Muscle layer of colon (tissue), 2 donors: ENCODE measurements at regions not wholly inside any gene's neighbourhood (a gene's known extent, or its start where the extent isn't known, plus 50 kb on each side); places are given as distances from the start of the nearest gene placed in this dataset.

Source experiments
- H3K27ac ChIP-seq: one replicate; pipeline ENCODE4 v1.7.0; 2013; ENCODE audit warnings: low read depth, mild to moderate bottlenecking, low read length, moderate library complexity
- H3K27me3 ChIP-seq, 2 donors: one replicate each; pipeline ENCODE4 v1.7.0; 2013; ENCODE audit warnings: low read length in 2 of 2, mild to moderate bottlenecking in 2 of 2; ENCODE audit not compliant: insufficient read depth in 2 of 2, control insufficient read depth in 1 of 2
- H3K36me3 ChIP-seq: one replicate; pipeline ENCODE4 v1.7.0; 2013; ENCODE audit warnings: mild to moderate bottlenecking, low read length; ENCODE audit not compliant: insufficient read depth
- H3K4me1 ChIP-seq: one replicate; pipeline ENCODE4 v1.7.0; 2013; ENCODE audit warnings: mild to moderate bottlenecking, low read length; ENCODE audit not compliant: insufficient read depth
- H3K4me3 ChIP-seq, 2 donors: one replicate each; pipeline ENCODE4 v1.7.0; 2013; ENCODE audit warnings: low read length in 2 of 2, low read depth in 1 of 2, mild to moderate bottlenecking in 1 of 2, moderate library complexity in 1 of 2
- H3K9ac ChIP-seq: one replicate; pipeline ENCODE4 v1.7.0; 2013; ENCODE audit warnings: low read length
- H3K9me3 ChIP-seq: one replicate; pipeline ENCODE4 v1.7.0; 2013; ENCODE audit warnings: mild to moderate bottlenecking, low read length
- donor health status: abdominal sarcoma.
- donor health status: Adenocarcinoma of cecum.

DNA sequence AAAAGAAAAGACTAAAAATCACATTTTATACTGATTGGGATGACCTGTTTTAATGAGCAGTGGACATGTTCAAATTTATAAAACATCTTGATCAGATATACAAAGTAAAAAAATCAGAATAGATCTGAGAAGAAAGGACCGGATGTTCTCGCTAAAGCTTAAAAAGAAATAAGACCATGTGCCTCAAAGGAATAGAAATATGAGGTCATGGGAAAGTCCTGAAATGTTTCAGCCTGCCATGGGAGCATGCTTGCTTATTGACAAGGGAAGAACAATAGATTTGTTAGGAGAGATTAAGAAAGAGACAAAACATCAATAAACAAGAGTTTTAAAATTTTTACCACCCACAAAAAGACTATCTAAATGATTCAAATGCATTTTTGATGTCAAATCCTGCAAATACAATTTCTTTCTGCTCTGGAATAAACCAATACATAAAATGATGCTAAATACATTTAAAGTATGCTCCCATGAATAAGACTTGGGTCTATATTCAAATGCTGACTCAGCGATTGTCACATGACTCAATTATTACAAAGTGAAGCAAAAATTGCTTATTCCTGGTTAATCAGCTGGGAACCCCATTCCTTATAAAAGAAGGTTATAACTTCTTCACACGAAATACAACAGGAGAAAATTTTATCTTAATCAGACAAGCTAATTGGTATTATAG is 633.9 kb upstream of the PKDCC start:
- Histone ChIP-seq H3K4me3 (no peak overlapping the region), H3K9ac (no peak overlapping the region), H3K27me3 (no peaks in the 10 kb centered on the region), H3K36me3 (no peaks in the 10 kb centered on the region), H3K9me3 (no peaks in the 10 kb centered on the region), H3K4me1 (no peaks in the 10 kb centered on the region), H3K27ac (no peak overlapping the region)

DNA sequence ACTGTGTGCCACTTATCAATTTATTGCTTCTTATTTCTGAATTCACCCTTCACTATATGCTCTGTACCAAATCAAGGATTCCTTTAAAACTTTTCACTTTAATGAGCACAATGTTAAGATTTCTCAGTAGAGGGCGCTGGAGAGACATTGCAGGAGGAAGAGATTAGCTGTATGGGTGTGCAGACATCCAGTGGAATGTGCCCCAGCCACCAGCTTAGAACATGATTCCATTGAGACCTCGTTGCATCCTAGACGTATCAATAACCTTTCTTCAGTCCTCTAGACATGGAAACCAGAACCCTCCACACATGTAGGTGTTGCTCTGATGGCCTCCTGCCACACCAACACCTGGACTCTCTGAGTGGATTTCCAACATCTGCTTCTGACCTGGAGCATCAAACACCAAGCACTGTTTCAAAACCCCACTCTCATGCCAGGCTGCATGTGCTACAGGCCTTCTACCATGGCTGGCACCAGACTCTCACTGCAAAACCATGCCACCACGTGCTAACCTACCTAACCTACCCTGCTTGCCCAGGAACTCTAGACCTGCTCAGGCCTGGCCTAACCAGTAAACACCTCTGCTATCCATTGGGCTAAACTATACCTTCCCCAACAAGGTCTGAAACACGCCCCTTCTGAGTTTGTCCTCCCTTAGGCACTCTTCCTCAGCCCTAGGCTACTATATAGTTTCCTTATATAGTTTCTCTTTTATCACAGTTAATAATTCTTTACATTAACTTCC is 633.2 kb upstream of the PKDCC start:
- Histone ChIP-seq H3K27me3 (no peaks in the 10 kb centered on the region), H3K36me3 (no peaks in the 10 kb centered on the region)

DNA sequence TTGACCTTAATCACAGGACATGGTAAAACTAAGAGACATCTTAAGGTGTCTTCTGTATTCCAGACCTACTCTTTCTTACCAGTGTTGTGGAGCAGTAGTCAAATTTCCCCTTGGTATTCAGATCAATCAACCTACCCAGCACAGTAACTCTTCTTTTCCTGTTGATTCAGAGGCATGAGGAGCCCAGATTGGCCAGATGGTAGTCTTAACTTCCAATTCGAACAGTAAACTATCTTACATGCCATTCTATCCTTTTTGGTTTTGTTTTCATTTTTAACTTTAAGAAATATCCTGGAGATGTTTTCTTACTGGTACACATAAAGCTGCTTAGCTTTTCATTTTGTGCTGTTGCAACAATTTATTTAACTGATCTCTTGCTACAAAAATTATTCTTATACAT is 630.3 kb upstream of the PKDCC start:
- Histone ChIP-seq H3K4me1 (peaks cover 4% of the 10 kb centered on the region), H3K27me3 (no peaks in the 10 kb centered on the region), H3K27ac (no peak overlapping the region), H3K9me3 (no peaks in the 10 kb centered on the region), H3K4me3 (no peak overlapping the region), H3K36me3 (no peaks in the 10 kb centered on the region), H3K9ac (no peak overlapping the region)

More for the DNA sequence above, 633.2 kb upstream of the PKDCC start:
- H3K27ac ChIP-seq: no peak overlapping the region
- no peak overlapping the region for H3K9ac ChIP-seq
- no peaks in the 10 kb centered on the region for H3K9me3 ChIP-seq
- no peak overlapping the region for H3K4me3 ChIP-seq
- no peaks in the 10 kb centered on the region for H3K4me1 ChIP-seq

DNA sequence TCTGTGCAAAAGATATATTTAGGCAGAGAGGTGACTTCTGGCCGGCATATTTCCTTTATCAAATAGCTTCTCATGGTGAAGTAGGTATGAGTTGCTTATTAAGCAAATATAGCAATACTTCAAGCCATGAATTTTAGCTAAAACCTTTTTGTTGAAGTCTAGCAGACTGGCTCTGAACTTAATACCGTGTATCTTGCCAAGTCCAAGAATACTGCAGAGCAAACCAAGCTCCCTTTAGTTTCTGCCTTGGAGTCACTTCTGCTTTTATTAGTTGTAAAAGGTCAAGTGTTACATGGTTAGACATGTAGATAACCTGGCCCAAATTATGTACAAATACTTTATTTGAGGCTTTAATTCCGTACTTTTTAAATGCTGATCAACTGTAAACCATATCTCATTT is 627.6 kb upstream of the PKDCC start:
- H3K4me3 ChIP-seq: no peak overlapping the region
- no peaks in the 10 kb centered on the region for H3K36me3 ChIP-seq
- no peak overlapping the region for H3K27ac ChIP-seq
- no peak overlapping the region for H3K9ac ChIP-seq
- H3K27me3 ChIP-seq: no peaks in the 10 kb centered on the region
- H3K4me1 ChIP-seq: peaks cover 4% of the 10 kb centered on the region
- H3K9me3 ChIP-seq: no peaks in the 10 kb centered on the region

DNA sequence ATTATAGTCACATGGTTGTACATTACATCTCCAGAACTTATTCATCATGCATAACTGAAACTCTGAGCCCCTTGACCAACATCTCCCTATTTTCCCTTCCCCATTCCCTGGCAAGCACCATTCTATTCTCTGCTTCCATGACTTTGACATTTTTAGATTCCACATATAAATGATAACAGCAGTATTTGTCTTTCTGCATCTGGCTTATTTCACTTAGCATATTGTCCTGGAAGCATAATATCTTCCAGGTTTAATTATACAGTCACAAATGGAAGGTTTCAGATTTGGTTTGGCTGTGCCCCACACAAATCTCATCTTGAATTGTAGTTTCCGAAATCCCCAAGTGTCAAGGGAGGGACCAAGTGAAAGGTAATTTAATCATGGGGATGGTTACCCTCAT is 626.9 kb upstream of the PKDCC start:
- Histone ChIP-seq H3K27ac (no peak overlapping the region), H3K27me3 (no peaks in the 10 kb centered on the region), H3K9ac (no peak overlapping the region), H3K9me3 (no peaks in the 10 kb centered on the region), H3K4me3 (no peak overlapping the region), H3K36me3 (no peaks in the 10 kb centered on the region), H3K4me1 (peaks cover 4% of the 10 kb centered on the region)

DNA sequence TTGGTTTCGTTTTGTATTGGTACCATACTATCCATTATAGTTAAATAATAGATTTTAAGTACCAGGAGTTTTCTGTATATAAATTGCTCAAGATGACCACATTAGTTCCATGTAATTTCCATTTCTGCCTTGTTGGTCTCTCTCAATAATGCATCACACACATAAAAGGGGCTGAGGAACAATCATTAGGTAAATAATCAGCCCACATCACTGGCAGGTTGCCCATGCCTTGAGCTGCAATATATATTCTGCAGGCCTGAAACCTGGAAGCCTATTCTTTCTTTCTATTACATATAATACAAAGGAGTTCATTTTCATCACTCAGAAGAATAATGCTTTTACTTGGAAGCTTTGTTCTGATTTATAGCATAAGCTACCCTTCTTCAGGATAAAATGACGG is 616.1 kb upstream of the PKDCC start:
- Histone ChIP-seq H3K27me3 (no peaks in the 10 kb centered on the region), H3K9ac (no peak overlapping the region), H3K9me3 (no peaks in the 10 kb centered on the region), H3K36me3 (no peaks in the 10 kb centered on the region), H3K4me3 (no peak overlapping the region), H3K4me1 (no peaks in the 10 kb centered on the region), H3K27ac (no peak overlapping the region)

DNA sequence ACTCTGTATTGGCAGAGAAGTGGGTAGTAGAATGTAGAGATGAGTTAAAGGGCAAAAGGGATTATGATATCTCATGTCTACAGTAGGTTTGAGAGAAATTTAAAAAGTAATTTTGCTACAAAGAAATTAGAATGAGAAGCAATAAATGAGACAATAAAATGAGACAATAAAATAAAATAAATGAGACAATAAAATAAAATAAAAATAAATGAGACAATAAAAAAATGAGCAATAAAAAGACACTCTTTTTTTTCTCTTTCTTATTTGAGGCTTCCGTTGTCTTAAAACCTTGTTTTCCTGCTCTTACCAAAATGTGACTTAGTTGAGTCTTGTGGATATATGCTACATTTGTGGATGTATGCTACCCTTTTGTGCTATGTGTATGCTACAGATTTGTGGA is 615.4 kb upstream of the PKDCC start:
- Histone ChIP-seq H3K27ac (no peak overlapping the region), H3K27me3 (no peaks in the 10 kb centered on the region), H3K4me1 (no peaks in the 10 kb centered on the region), H3K4me3 (no peak overlapping the region), H3K36me3 (no peaks in the 10 kb centered on the region), H3K9me3 (no peaks in the 10 kb centered on the region), H3K9ac (no peak overlapping the region)

DNA sequence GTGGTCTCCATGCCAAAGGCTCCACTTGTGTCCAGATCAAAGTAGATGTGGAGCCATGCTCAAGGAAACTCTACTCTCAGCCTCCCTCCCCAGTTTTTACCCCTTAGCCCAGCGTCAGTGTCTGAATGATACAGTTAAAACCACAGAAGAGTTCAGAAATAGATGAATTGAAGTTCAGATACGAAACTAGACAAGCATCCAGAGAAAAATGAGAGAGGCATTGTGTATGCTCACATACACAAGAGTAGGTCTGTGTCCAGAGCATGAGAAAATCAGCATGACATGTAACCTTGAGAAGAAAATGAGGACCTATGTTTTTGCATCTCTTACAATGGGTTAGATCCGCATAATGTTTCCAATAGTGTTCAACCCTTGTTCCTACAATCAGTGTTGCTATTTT is 612.8 kb upstream of the PKDCC start:
- H3K4me3 ChIP-seq: no peak overlapping the region
- no peak overlapping the region for H3K27ac ChIP-seq
- H3K27me3 ChIP-seq: no peaks in the 10 kb centered on the region
- H3K9me3 ChIP-seq: no peaks in the 10 kb centered on the region
- H3K36me3 ChIP-seq: no peaks in the 10 kb centered on the region
- H3K9ac ChIP-seq: no peak overlapping the region
- H3K4me1 ChIP-seq: no peaks in the 10 kb centered on the region

DNA sequence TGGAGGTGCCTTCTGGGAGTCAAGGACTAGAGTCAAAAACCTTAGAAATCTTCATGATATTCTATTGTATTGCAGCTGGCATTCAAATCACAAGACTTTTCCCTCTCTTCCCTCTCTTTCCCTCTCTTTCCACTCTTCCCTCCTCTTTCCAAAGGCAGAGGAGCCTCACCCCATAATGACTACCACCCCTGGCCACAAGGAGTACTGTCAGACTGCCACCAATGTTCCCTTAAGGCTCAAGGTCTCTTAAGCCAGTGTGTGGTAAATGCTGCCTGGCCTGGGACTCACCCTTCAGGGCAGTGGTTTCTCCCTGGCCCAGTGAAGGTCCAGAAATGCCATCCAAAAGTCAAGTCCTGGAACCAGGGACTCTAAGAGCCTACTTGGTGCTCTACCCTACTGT is 605.9 kb upstream of the PKDCC start:
- Histone ChIP-seq H3K4me1 (no peaks in the 10 kb centered on the region), H3K27ac (no peak overlapping the region), H3K27me3 (no peaks in the 10 kb centered on the region), H3K36me3 (no peaks in the 10 kb centered on the region), H3K9ac (no peak overlapping the region), H3K4me3 (no peak overlapping the region), H3K9me3 (no peaks in the 10 kb centered on the region)

DNA sequence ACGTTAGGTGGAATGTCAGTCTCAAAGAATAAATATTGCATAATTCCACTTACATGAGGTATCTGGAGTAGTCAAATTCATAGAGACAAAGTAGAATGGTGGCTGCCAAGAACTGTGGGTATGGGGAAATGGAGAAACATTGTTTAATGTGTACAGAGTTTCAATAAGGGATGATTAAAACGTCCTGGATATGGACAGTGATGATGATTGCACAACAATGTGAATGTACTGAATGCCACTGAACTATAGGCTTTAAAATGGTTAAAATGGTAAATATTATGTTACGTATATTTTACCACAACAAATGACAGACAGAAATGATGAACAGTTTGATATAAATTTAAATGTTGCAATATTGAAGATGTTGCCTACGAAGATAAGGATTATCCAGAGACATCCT is 602.0 kb upstream of the PKDCC start:
- H3K27ac ChIP-seq: no peak overlapping the region
- H3K9ac ChIP-seq: no peak overlapping the region
- H3K4me3 ChIP-seq: no peak overlapping the region
- H3K36me3 ChIP-seq: no peaks in the 10 kb centered on the region
- no peaks in the 10 kb centered on the region for H3K9me3 ChIP-seq
- H3K4me1 ChIP-seq: no peaks in the 10 kb centered on the region
- H3K27me3 ChIP-seq: no peaks in the 10 kb centered on the region

DNA sequence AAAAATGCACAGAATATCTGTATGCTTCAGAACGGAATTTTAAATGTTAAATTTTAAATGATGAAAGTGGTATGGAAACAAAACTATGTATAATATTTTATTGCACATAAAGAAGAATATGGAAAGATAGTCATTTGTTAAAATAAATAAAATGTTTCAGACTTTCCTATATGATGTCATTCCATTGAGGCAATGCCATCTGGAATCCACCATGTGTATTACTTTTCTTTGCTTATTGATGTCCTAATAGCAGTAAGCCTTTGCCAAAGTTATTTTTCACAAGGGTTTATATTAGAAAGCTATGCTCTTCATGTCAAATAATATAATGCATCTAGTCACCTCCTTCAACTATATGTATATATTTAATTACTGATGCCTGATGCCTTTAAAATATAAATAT is 601.6 kb upstream of the PKDCC start:
- Histone ChIP-seq H3K4me3 (no peak overlapping the region), H3K36me3 (no peaks in the 10 kb centered on the region), H3K4me1 (no peaks in the 10 kb centered on the region), H3K9ac (no peak overlapping the region), H3K27me3 (no peaks in the 10 kb centered on the region), H3K9me3 (no peaks in the 10 kb centered on the region), H3K27ac (no peak overlapping the region)

DNA sequence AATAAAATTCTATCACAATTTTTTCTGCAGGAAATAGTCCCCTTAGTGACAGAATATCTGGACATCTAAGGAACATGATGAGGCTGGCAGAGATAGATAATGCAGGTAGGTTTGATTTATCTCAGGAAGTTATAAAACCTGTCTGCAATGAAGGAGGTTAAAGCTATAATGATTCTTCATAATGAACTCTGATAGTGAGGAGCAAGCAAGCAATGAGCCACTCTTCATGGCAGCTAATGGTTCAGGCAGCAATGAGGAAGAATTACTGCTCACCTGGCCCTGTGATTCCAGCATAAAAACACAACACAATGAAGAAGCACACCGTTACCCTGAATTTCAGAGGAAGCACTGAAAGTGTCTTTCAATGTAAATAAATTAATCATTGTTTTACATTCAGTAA is 599.6 kb upstream of the PKDCC start:
- Histone ChIP-seq H3K4me1 (no peaks in the 10 kb centered on the region), H3K36me3 (no peaks in the 10 kb centered on the region), H3K27me3 (no peaks in the 10 kb centered on the region), H3K4me3 (no peak overlapping the region), H3K9ac (no peak overlapping the region), H3K9me3 (no peaks in the 10 kb centered on the region), H3K27ac (no peak overlapping the region)
